Stomach (tissue), 4 donors: ENCODE measurements at regions not wholly inside any gene's neighbourhood (a gene's known extent, or its start where the extent isn't known, plus 50 kb on each side); places are given as distances from the start of the nearest gene placed in this dataset.

Experiments used
- POLR2A ChIP-seq, 4 donors: fragments of 450-650 bp; IDR thresholded peaks; one replicate each; pipeline ENCODE4 v1.6.1; 2016; ENCODE audit warnings: antibody characterized with exemption in 4 of 4, control low read depth in 2 of 4, mild to moderate bottlenecking in 1 of 4, moderate library complexity in 1 of 4
- TF ChIP-seq, protein P1 (sequence below), 7 experiments: fragments of 450-650 bp in 4 of 7; fragments of 200-600 bp in 3 of 7; sonication (generic) in 3 of 7; IDR thresholded peaks; one replicate each; pipeline ENCODE4 v1.5.1; 2016 to 2019; ENCODE audit warnings: antibody characterized with exemption in 7 of 7, control low read depth in 2 of 7, mild to moderate bottlenecking in 1 of 7

DNA sequence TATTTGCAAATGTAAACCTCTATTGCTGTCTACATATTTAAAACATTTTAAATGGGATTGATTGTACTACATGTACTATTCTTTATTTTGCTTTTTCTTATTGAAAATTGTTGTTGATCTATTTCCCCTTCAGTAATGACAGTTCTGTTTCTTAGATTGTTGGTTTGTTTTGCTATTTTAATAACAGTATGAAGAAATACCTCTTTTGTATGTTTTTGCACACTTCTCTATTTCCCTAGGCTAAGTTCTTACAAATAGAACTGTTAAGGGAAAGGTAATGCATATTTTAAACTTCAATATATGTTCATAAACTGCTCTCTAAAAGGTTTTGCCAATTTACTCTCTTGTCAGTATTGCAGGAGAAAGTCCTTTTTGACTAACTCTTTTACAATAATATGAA, 195.0 kb upstream of the PRPS1L1 start:
- TF ChIP-seq, protein P1, sequence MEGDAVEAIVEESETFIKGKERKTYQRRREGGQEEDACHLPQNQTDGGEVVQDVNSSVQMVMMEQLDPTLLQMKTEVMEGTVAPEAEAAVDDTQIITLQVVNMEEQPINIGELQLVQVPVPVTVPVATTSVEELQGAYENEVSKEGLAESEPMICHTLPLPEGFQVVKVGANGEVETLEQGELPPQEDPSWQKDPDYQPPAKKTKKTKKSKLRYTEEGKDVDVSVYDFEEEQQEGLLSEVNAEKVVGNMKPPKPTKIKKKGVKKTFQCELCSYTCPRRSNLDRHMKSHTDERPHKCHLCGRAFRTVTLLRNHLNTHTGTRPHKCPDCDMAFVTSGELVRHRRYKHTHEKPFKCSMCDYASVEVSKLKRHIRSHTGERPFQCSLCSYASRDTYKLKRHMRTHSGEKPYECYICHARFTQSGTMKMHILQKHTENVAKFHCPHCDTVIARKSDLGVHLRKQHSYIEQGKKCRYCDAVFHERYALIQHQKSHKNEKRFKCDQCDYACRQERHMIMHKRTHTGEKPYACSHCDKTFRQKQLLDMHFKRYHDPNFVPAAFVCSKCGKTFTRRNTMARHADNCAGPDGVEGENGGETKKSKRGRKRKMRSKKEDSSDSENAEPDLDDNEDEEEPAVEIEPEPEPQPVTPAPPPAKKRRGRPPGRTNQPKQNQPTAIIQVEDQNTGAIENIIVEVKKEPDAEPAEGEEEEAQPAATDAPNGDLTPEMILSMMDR (IDR thresholded peaks at IDR 0.05): no peak
- TF ChIP-seq POLR2A (IDR thresholded peaks at IDR 0.05): no peak
